ENCODE measurements at regions not wholly inside any gene's neighbourhood (a gene's known extent, or its start where the extent isn't known, plus 50 kb on each side); places are given as distances from the start of the nearest gene placed in this dataset.

DNA sequence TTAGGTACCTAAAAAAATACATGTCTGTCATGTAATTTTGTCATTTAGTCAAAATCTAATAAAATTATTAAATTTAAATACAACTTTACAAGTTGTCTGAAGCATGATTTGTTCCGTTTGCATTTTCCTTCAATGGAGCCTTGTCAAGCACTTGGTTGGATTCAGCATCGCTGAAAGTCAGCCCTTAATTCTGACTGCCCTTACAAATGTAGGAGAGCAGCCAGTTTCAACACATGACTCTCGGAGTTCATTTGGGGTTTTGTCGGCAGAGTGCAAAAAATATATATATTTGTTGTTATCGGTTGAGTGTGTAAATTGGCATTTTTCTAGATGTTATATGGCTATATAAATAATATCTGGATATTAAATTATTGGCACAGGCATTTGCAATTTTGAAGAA is 180.6 kb downstream of the RPS12 start:
- H3K4me3 ChIP-seq: no peak overlapping the region
- intact Hi-C loops (cut with DNase I; ENCODE audit: low total_unique reads): no loop called here
- H3K9me3 ChIP-seq: no peaks in the 10 kb centered on the region
- H3K27me3 ChIP-seq: no peaks in the 10 kb centered on the region
- TF ChIP-seq, protein P1, sequence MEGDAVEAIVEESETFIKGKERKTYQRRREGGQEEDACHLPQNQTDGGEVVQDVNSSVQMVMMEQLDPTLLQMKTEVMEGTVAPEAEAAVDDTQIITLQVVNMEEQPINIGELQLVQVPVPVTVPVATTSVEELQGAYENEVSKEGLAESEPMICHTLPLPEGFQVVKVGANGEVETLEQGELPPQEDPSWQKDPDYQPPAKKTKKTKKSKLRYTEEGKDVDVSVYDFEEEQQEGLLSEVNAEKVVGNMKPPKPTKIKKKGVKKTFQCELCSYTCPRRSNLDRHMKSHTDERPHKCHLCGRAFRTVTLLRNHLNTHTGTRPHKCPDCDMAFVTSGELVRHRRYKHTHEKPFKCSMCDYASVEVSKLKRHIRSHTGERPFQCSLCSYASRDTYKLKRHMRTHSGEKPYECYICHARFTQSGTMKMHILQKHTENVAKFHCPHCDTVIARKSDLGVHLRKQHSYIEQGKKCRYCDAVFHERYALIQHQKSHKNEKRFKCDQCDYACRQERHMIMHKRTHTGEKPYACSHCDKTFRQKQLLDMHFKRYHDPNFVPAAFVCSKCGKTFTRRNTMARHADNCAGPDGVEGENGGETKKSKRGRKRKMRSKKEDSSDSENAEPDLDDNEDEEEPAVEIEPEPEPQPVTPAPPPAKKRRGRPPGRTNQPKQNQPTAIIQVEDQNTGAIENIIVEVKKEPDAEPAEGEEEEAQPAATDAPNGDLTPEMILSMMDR (IDR thresholded peaks at IDR 0.05): no peak
- H3K4me1 ChIP-seq: no peaks in the 10 kb centered on the region
- H3K27ac ChIP-seq: no peak overlapping the region
- DNase-seq: no peak
- no peaks in the 10 kb centered on the region for H3K36me3 ChIP-seq

DNA sequence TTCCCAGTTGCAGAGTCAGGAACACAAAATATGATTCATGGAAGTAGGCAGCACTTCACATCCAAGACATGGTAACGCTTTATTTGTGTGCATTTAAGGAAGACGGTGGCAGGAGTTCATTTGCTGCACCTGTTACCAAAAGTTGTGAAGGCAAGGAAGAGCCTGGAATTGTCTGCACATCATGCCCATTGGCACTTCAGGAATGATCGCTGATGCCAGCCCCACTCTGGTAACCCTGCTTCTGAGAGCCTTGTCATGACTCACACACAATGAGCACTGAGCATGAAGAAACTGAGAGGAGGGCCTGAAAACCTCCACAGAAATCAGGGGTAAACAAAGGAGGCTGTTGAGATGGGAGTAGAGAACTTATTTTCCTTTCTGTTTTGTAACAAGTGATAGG is 181.1 kb downstream of the RPS12 start:
- no peaks in the 10 kb centered on the region for H3K9me3 ChIP-seq
- no peak overlapping the region for H3K27ac ChIP-seq
- no peaks in the 10 kb centered on the region for H3K4me1 ChIP-seq
- intact Hi-C loops (cut with DNase I; ENCODE audit: low total_unique reads): no loop called here
- TF ChIP-seq, protein P1 (IDR thresholded peaks at IDR 0.05): no peak
- H3K4me3 ChIP-seq: no peak overlapping the region
- no peak for DNase-seq
- H3K36me3 ChIP-seq: no peaks in the 10 kb centered on the region
- no peaks in the 10 kb centered on the region for H3K27me3 ChIP-seq

DNA sequence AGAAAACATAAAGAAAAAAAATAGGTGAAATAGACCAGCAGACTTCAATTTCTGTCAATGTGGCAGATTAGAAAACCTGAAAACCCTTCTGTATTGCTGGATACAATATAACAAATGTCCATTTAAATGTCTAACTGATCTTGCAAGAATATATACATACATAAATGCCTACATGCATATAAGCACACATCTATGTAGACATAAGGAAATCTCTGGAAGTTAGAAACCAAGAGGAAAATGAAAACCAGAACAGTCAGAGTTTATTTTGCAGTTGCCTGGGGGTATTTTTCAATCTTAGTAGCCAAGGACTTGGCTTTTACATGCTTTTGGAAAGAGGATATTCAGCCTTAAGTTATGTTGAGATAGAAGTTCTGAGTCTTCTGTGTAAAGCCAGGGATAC is 184.0 kb downstream of the RPS12 start:
- Histone ChIP-seq H3K27me3 (no peaks in the 10 kb centered on the region), H3K4me1 (no peaks in the 10 kb centered on the region), H3K4me3 (no peak overlapping the region), H3K9me3 (no peaks in the 10 kb centered on the region), H3K36me3 (no peaks in the 10 kb centered on the region), H3K27ac (no peak overlapping the region)
- TF ChIP-seq, protein P1 (IDR thresholded peaks at IDR 0.05): no peak
- no peak for DNase-seq
- intact Hi-C loops (cut with DNase I; ENCODE audit: low total_unique reads): no loop called here

DNA sequence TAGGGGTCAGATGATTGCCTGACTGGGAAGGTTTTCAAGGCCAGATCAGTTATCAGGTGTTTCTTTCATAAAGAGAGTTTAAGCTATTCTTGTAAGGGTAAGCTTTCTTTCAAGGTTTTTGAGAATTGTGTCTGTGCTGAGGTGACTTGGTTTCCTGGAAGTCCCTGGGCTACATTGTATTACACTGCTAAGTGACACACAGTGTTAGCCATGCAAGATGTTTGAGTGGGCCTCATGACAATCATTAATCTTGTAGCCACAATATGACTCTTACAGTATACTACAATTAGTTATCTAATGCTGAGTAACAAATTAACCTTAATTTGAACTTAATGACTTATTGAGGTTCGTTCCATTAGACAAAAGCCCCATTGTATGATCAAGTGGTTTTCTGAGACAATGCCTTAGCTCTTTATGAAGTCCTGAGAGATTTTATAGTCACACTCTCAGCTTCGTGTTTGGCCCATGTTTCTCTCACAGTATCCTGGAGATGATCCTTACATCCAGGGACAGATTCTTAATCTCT is 186.7 kb downstream of the RPS12 start:
- Histone ChIP-seq H3K9me3 (no peaks in the 10 kb centered on the region), H3K27ac (no peak overlapping the region), H3K4me1 (no peaks in the 10 kb centered on the region), H3K36me3 (no peaks in the 10 kb centered on the region), H3K4me3 (no peak overlapping the region), H3K27me3 (no peaks in the 10 kb centered on the region)
- TF ChIP-seq, protein P1 (IDR thresholded peaks at IDR 0.05): no peak
- intact Hi-C loops (cut with DNase I; ENCODE audit: low total_unique reads): no loop called here
- no peak for DNase-seq

DNA sequence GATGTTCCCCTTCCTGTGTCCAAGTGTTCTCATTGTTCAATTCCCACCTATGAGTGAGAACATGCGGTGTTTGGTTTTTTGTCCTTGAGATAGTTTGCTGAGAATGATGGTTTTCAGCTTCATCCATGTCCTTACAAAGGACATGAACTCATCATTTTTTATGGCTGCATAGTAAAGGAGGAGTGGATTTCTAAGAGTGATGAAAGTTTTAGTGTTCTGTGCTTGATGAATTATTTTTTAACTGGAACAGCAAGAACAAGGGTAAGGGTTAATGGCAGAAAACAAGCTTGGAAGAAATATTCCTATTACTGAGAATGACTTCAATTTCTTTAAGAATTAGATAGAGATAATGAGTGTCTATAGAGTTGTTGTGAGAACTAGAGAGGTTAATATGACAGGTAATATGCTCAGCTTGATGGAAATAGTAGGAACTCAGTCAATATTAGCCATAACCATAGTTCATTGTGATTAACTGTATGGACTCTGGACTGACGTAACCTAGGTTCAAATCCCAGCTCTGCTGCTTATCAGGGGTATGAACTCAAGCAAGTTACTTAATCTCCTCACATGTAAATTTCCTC is 190.0 kb downstream of the RPS12 start:
- Histone ChIP-seq H3K9me3 (no peaks in the 10 kb centered on the region), H3K27ac (no peak overlapping the region), H3K4me3 (no peak overlapping the region), H3K4me1 (no peaks in the 10 kb centered on the region), H3K27me3 (no peaks in the 10 kb centered on the region), H3K36me3 (no peaks in the 10 kb centered on the region)
- TF ChIP-seq, protein P1 (IDR thresholded peaks at IDR 0.05): no peak
- intact Hi-C loops (cut with DNase I; ENCODE audit: low total_unique reads): no loop called here
- no peak for DNase-seq

DNA sequence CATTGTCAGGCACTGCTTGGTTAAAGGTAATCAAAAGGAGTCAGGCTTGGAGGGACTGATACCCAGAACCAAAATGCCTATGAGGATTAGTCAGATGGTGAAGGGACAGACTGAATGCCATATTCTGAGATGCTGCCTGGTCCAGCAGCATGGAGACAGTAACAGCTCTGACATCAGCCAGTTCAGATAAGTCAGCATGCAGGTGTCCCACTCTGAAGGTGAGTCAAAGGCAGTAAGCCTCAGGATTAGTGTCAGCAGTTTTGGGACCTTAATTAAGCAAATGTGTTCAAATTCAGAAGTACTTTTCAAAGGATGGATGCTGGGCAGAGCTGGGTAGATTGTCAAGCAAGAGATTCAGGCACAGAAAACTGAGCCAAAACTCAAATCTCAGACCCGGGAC is 198.4 kb downstream of the RPS12 start:
- no peaks in the 10 kb centered on the region for H3K9me3 ChIP-seq
- no peaks in the 10 kb centered on the region for H3K27me3 ChIP-seq
- H3K36me3 ChIP-seq: no peaks in the 10 kb centered on the region
- H3K4me3 ChIP-seq: no peak overlapping the region
- TF ChIP-seq, protein P1 (IDR thresholded peaks at IDR 0.05): no peak
- no peak for DNase-seq
- intact Hi-C loops (cut with DNase I; ENCODE audit: low total_unique reads): no loop called here
- H3K4me1 ChIP-seq: no peaks in the 10 kb centered on the region
- H3K27ac ChIP-seq: no peak overlapping the region

Data from tibial artery (tissue), 4 donors.